ENCODE measurements at regions not wholly inside any gene's neighbourhood (a gene's known extent, or its start where the extent isn't known, plus 50 kb on each side); places are given as distances from the start of the nearest gene placed in this dataset.

- H3K79me2 ChIP-seq (ENCODE audit: control insufficient read depth, insufficient read depth, low read length) = no peaks in the 10 kb centered on the region
- FAIRE-seq (no peak), DNase-seq (ENCODE audit: low read depth, low spot score) (no peak)
- no peaks in the 10 kb centered on the region for H4K20me1 ChIP-seq (replicated peaks; ENCODE audit: control insufficient read depth, extremely low read depth, insufficient read depth, low read length)
- BruUV-seq (replicated peaks) = no TSS peak
- no peak overlapping the region for H3K4me2 ChIP-seq (ENCODE audit: insufficient read depth, low read length)
- ChIA-PET POLR2A (no interaction called here), CTCF (no interaction called here)
- H3K4me3 ChIP-seq (replicated peaks in 1 of 3; ENCODE audit: insufficient read depth in 1 of 3, low read depth in 1 of 3, low read length in 3 of 3) = no peak overlapping the region
- no peaks in the 10 kb centered on the region for H3K4me1 ChIP-seq (ENCODE audit: control insufficient read depth, extremely low read depth, insufficient read depth, low read length)
- H2AFZ ChIP-seq (ENCODE audit: low read depth, low read length) = no peak overlapping the region
- H3K36me3 ChIP-seq (ENCODE audit: control insufficient read depth in 2 of 2, extremely low read depth in 1 of 2, insufficient read depth in 2 of 2, low read length in 2 of 2) = no peaks in the 10 kb centered on the region
- no peaks in the 10 kb centered on the region for H3K27me3 ChIP-seq (ENCODE audit: control insufficient read depth in 2 of 2, insufficient read depth in 2 of 2, low read length in 2 of 2)
- dilution Hi-C loops (cut with MboI; ENCODE audit: extremely low pct_ligation_motif_present, low sequenced_read_pairs) (no loop called here), intact Hi-C loops (cut with micrococcal nuclease) (no loop called here)
- H3K9me1 ChIP-seq (replicated peaks; ENCODE audit: control insufficient read depth, extremely low read depth, insufficient read depth, low read length) = no peaks in the 10 kb centered on the region
- no peak overlapping the region for H3K9ac ChIP-seq (replicated peaks; ENCODE audit: extremely low read depth, insufficient read depth, low read length)
- no peak overlapping the region for H3K27ac ChIP-seq (ENCODE audit: insufficient read depth, low read depth, low read length)
- TF ChIP-seq POLR2AphosphoS5 (IDR thresholded peaks at IDR 0.05; ENCODE audit: insufficient read depth, low read depth, low read length) (no peak), POLR2A (IDR thresholded peaks at IDR 0.05; ENCODE audit: low read depth, low read length) (no peak), GATA2 (IDR thresholded peaks at IDR 0.05; ENCODE audit: insufficient read depth, insufficient read length, low read depth, low read length) (no peak), JUN (IDR thresholded peaks at IDR 0.05; ENCODE audit: borderline replicate concordance, insufficient read depth, insufficient read length, low read depth) (no peak), MYC (IDR thresholded peaks at IDR 0.05; ENCODE audit: low read depth, low read length) (no peak), FOS (IDR thresholded peaks at IDR 0.05; ENCODE audit: borderline replicate concordance, insufficient read depth, low read length) (no peak), EZH2 (IDR thresholded peaks at IDR 0.05; ENCODE audit: borderline replicate concordance, low read depth, low read length, severe bottlenecking) (no peak)
- TF ChIP-seq, protein P1, sequence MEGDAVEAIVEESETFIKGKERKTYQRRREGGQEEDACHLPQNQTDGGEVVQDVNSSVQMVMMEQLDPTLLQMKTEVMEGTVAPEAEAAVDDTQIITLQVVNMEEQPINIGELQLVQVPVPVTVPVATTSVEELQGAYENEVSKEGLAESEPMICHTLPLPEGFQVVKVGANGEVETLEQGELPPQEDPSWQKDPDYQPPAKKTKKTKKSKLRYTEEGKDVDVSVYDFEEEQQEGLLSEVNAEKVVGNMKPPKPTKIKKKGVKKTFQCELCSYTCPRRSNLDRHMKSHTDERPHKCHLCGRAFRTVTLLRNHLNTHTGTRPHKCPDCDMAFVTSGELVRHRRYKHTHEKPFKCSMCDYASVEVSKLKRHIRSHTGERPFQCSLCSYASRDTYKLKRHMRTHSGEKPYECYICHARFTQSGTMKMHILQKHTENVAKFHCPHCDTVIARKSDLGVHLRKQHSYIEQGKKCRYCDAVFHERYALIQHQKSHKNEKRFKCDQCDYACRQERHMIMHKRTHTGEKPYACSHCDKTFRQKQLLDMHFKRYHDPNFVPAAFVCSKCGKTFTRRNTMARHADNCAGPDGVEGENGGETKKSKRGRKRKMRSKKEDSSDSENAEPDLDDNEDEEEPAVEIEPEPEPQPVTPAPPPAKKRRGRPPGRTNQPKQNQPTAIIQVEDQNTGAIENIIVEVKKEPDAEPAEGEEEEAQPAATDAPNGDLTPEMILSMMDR (IDR thresholded peaks at IDR 0.05; ENCODE audit: extremely low read depth in 1 of 2, insufficient read depth in 1 of 2, low read depth in 1 of 2, low read length in 2 of 2) = no peak
- no peaks in the 10 kb centered on the region for H3K9me3 ChIP-seq (replicated peaks; ENCODE audit: control insufficient read depth, insufficient read depth, low read length)
Measured at GRCh38 chr11:127726367-127726766, 725.8 kb upstream of the KIRREL3 start.

Measured in endothelial cell of umbilical vein (primary cell).